ENCODE measurements at regions not wholly inside any gene's neighbourhood (a gene's known extent, or its start where the extent isn't known, plus 50 kb on each side); places are given as distances from the start of the nearest gene placed in this dataset.

DNA sequence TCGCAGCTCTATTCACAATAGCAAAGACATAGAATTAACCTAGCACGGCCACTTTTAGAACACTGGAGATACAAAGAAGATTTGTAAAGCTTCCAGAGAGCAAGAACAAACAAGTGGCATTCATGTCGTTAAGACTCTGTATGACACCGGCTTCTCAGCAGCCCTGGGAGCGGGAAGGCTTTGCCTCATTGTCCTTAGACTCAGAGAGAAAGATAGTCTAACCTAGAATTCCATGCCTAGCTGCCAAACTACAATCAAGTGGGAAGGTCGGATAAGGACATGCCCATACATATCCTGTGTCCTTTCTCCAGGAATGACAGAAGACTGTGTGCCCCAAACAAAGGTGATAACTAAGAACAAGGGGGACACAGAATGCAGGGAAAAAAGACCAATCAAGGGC is 1038.3 kb downstream of the BCL11B start:
- Histone ChIP-seq H3K27me3 (no peaks in the 10 kb centered on the region), H3K9me3 (no peaks in the 10 kb centered on the region)
- WGBS = 51% methylated on average over 6 of the region's 6 CpGs

DNA sequence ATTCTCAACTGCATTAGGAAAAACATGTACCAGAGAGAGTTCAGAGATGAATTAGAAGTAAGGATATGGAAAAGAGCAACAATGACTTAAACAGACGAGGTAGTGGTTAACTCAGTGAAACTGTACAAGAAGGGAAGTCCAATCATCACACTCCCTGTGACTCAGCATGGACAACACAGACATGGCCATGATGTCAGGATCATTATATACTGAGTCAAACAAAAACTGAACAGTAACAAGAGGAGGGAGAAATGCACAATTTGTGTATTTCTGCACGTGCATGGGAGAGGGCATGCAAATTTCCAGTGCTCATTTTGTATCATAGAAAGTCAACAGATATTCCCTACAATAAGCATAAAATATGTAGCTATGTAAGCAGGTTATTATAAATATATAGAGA is 1037.8 kb downstream of the BCL11B start:
- no peaks in the 10 kb centered on the region for H3K9me3 ChIP-seq
- 67% methylated on average over 2 of the region's 2 CpGs for WGBS
- H3K27me3 ChIP-seq = no peaks in the 10 kb centered on the region
- no peaks in the 10 kb centered on the region for H3K36me3 ChIP-seq
- TF ChIP-seq EP300 (IDR thresholded peaks at IDR 0.05) (no peak), POLR2AphosphoS5 (IDR thresholded peaks at IDR 0.05) (no peak)
- H3K4me1 ChIP-seq = no peaks in the 10 kb centered on the region
- DNase-seq (ENCODE audit: low spot score in 2 of 2) = no peak
- no peak overlapping the region for H3K4me3 ChIP-seq
- no peak overlapping the region for H3K27ac ChIP-seq

More for the DNA sequence above, 1038.3 kb downstream of the BCL11B start:
- no peaks in the 10 kb centered on the region for H3K36me3 ChIP-seq
- H3K27ac ChIP-seq = no peak overlapping the region
- TF ChIP-seq EP300 (IDR thresholded peaks at IDR 0.05) = no peak
- no peak for TF ChIP-seq POLR2AphosphoS5 (IDR thresholded peaks at IDR 0.05)
- TF ChIP-seq, protein P1, sequence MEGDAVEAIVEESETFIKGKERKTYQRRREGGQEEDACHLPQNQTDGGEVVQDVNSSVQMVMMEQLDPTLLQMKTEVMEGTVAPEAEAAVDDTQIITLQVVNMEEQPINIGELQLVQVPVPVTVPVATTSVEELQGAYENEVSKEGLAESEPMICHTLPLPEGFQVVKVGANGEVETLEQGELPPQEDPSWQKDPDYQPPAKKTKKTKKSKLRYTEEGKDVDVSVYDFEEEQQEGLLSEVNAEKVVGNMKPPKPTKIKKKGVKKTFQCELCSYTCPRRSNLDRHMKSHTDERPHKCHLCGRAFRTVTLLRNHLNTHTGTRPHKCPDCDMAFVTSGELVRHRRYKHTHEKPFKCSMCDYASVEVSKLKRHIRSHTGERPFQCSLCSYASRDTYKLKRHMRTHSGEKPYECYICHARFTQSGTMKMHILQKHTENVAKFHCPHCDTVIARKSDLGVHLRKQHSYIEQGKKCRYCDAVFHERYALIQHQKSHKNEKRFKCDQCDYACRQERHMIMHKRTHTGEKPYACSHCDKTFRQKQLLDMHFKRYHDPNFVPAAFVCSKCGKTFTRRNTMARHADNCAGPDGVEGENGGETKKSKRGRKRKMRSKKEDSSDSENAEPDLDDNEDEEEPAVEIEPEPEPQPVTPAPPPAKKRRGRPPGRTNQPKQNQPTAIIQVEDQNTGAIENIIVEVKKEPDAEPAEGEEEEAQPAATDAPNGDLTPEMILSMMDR (IDR thresholded peaks at IDR 0.05) = no peak
- TF ChIP-seq POLR2A (IDR thresholded peaks at IDR 0.05) = no peak
- H3K4me3 ChIP-seq = no peak overlapping the region
- DNase-seq (ENCODE audit: low spot score in 2 of 2) = no peak
- no peaks in the 10 kb centered on the region for H3K4me1 ChIP-seq

DNA sequence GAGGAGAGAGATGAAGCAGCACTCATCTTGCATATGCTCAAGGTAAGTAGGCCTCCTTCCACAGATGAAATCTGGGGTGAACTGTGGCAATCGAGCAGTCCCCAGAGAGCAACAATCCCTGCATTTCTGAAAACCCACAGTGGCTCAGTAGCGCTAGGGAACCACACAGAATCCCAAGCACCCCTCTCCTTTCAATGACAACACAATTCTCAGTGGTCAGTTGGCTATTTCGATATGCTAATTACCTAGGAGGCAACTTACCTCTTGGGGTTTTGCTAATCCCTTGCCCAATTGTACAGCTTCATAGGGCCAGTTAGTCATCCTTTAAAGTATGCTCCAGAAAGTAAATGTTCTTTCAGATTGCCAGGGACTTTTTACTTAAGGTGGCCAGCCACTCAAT is 1035.7 kb downstream of the BCL11B start:
- TF ChIP-seq POLR2A (IDR thresholded peaks at IDR 0.05) = no peak
- TF ChIP-seq, protein P1 (IDR thresholded peaks at IDR 0.05) = no peak
- no peak for TF ChIP-seq EP300 (IDR thresholded peaks at IDR 0.05)
- TF ChIP-seq POLR2AphosphoS5 (IDR thresholded peaks at IDR 0.05) = no peak
- WGBS = 81% methylated on average over 3 of the region's 3 CpGs

DNA sequence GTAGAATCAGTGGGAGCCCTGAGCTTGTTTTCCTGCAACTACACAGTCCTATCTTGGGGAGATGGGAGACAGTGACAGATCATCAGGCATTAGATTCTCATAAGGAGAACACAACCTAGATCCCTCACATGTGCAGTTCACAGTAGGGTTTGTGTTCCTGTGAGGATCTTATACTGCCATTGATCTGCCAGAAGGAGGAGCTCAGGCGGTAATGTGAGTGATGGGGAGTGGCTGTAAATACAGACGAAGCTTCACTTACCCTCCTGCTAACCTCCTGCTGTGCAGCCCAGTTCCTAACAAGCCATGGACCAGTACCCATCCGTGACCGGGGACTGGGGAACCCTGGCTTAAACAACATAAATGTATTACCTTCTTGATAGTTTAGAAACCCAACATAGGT is 1034.1 kb downstream of the BCL11B start:
- no peaks in the 10 kb centered on the region for H3K27me3 ChIP-seq
- TF ChIP-seq POLR2A (IDR thresholded peaks at IDR 0.05) (no peak), POLR2AphosphoS5 (IDR thresholded peaks at IDR 0.05) (no peak), EP300 (IDR thresholded peaks at IDR 0.05) (no peak)
- TF ChIP-seq, protein P1 (IDR thresholded peaks at IDR 0.05) = no peak
- no peaks in the 10 kb centered on the region for H3K9me3 ChIP-seq
- H3K36me3 ChIP-seq = no peaks in the 10 kb centered on the region
- no peak for DNase-seq (ENCODE audit: low spot score in 2 of 2)
- WGBS = 87% methylated on average over 4 of the region's 4 CpGs
- no peak overlapping the region for H3K4me3 ChIP-seq
- no peak overlapping the region for H3K27ac ChIP-seq
- H3K4me1 ChIP-seq = no peaks in the 10 kb centered on the region

More for the DNA sequence above, 1035.7 kb downstream of the BCL11B start:
- H3K4me1 ChIP-seq = no peaks in the 10 kb centered on the region
- DNase-seq (ENCODE audit: low spot score in 2 of 2) = no peak
- H3K9me3 ChIP-seq = no peaks in the 10 kb centered on the region
- no peaks in the 10 kb centered on the region for H3K27me3 ChIP-seq
- H3K36me3 ChIP-seq = no peaks in the 10 kb centered on the region
- no peak overlapping the region for H3K27ac ChIP-seq
- H3K4me3 ChIP-seq = no peak overlapping the region

DNA sequence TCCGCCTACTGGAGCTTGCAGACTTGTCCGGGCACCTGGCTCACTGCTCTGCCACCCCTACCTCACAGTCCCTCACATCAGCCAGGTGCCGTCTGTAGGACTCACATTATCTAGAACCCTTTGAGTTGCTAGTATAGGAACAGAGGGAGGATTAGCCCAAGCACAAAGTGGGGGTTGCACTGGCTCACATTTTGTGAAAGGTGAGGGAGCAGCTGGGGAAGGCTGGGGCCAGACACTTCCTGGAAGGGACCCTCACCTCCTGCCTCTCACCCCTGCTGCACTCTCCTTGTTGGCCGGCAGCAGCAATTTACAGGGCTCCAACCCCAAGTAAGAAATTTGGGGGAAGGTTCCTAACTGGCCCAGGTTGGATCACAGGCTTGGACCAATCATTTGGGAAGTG is 1031.6 kb downstream of the BCL11B start:
- no peaks in the 10 kb centered on the region for H3K36me3 ChIP-seq
- no peak for DNase-seq (ENCODE audit: low spot score in 2 of 2)
- no peaks in the 10 kb centered on the region for H3K9me3 ChIP-seq
- no peak overlapping the region for H3K27ac ChIP-seq
- TF ChIP-seq POLR2A (IDR thresholded peaks at IDR 0.05) (no peak), POLR2AphosphoS5 (IDR thresholded peaks at IDR 0.05) (no peak), EP300 (IDR thresholded peaks at IDR 0.05) (no peak)
- TF ChIP-seq, protein P1 (IDR thresholded peaks at IDR 0.05) = no peak
- peaks cover 3% of the 10 kb centered on the region for H3K4me1 ChIP-seq
- 83% methylated on average over 4 of the region's 4 CpGs for WGBS
- H3K4me3 ChIP-seq = no peak overlapping the region
- H3K27me3 ChIP-seq = no peaks in the 10 kb centered on the region

DNA sequence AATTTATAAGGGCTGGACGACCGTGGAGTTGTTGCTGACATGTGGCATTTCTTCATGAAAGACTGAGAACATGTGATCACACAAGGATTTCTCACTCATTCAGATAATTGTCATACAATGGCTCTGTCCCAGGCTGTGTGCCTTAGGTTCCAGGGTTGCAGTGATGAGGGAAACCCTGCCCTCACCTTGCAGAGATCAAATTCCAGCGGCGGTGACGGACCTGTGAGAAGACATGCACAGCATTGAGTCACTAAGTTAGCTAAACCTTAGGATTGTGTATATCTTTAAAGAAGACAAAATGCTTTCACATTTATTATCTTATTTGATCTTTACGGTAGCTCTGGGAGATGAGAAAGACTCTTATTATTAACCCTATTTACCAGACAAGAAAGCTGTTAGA is 1029.1 kb downstream of the BCL11B start:
- H3K36me3 ChIP-seq = no peaks in the 10 kb centered on the region
- H3K27me3 ChIP-seq = no peaks in the 10 kb centered on the region
- H3K4me3 ChIP-seq = no peak overlapping the region
- H3K9me3 ChIP-seq = no peaks in the 10 kb centered on the region
- peaks cover 3% of the 10 kb centered on the region for H3K4me1 ChIP-seq
- WGBS = 87% methylated on average over 6 of the region's 6 CpGs
- no peak overlapping the region for H3K27ac ChIP-seq
- TF ChIP-seq POLR2A (IDR thresholded peaks at IDR 0.05) = no peak
- TF ChIP-seq EP300 (IDR thresholded peaks at IDR 0.05) = no peak
- DNase-seq (ENCODE audit: low spot score in 2 of 2) = no peak

Data from suprapubic skin (tissue), 4 donors.